ENCODE measurements at regions not wholly inside any gene's neighbourhood (a gene's known extent, or its start where the extent isn't known, plus 50 kb on each side); places are given as distances from the start of the nearest gene placed in this dataset.
"Not testable (repeated sequence)": the region's sequence is repeated elsewhere in the genome, so short reads cannot be mapped to it uniquely, and the experiment has no call there.

- H3K9me3 ChIP-seq (replicated peaks; ENCODE audit: control insufficient read depth, low read depth, low read length), result peaks cover 13% of the 10 kb centered on the region
- no peak for DNase-seq
- WGBS (ENCODE audit: insufficient coverage), result 100% methylated on average over 1 of the region's 4 CpGs
- no peak overlapping the region for H3K27ac ChIP-seq (ENCODE audit: low read length)
- no peaks in the 10 kb centered on the region for H3K27me3 ChIP-seq (ENCODE audit: control insufficient read depth, insufficient read depth, low read length)
- no peak overlapping the region for H3K4me3 ChIP-seq (ENCODE audit: low read length)
- H3K4me1 ChIP-seq (ENCODE audit: control insufficient read depth, insufficient read depth, low read length), result no peaks in the 10 kb centered on the region
- peaks cover 13% of the 10 kb centered on the region for H3K36me3 ChIP-seq (ENCODE audit: control insufficient read depth, insufficient read depth, low read length)
These were observed 160.6 kb downstream of the CYB561 start for GRCh38 chr17:63285551-63285950.

- Histone ChIP-seq H3K27ac (ENCODE audit: low read length) (no peak overlapping the region), H3K4me3 (ENCODE audit: low read length) (no peak overlapping the region), H3K9me3 (replicated peaks; ENCODE audit: control insufficient read depth, low read depth, low read length) (peaks cover 13% of the 10 kb centered on the region), H3K4me1 (ENCODE audit: control insufficient read depth, insufficient read depth, low read length) (no peaks in the 10 kb centered on the region), H3K27me3 (ENCODE audit: control insufficient read depth, insufficient read depth, low read length) (no peaks in the 10 kb centered on the region), H3K36me3 (ENCODE audit: control insufficient read depth, insufficient read depth, low read length) (peaks cover 10% of the 10 kb centered on the region)
- no peak for DNase-seq
These were observed 159.9 kb downstream of the CYB561 start for GRCh38 chr17:63286254-63286653.

GRCh38 chr17:63287006-63287405 is 159.1 kb downstream of the CYB561 start:
- no CpG with 5 or more reads among the region's 4 CpGs for WGBS (ENCODE audit: insufficient coverage)

GRCh38 chr17:63289931-63290330 is 156.2 kb downstream of the CYB561 start:
- Histone ChIP-seq H3K36me3 (ENCODE audit: control insufficient read depth, insufficient read depth, low read length) (peaks cover 9% of the 10 kb centered on the region), H3K27ac (ENCODE audit: low read length) (no peak overlapping the region), H3K4me1 (ENCODE audit: control insufficient read depth, insufficient read depth, low read length) (peaks cover 2% of the 10 kb centered on the region), H3K27me3 (ENCODE audit: control insufficient read depth, insufficient read depth, low read length) (no peaks in the 10 kb centered on the region), H3K9me3 (replicated peaks; ENCODE audit: control insufficient read depth, low read depth, low read length) (peaks cover 12% of the 10 kb centered on the region), H3K4me3 (ENCODE audit: low read length) (no peak overlapping the region)
- DNase-seq, result no peak
- WGBS (ENCODE audit: insufficient coverage), result 100% methylated on average over 1 of the region's 1 CpG

More at GRCh38 chr17:63287006-63287405, 159.1 kb downstream of the CYB561 start:
- not testable (repeated sequence) for H3K27ac ChIP-seq (ENCODE audit: low read length); H3K27me3 ChIP-seq (ENCODE audit: control insufficient read depth, insufficient read depth, low read length); H3K4me1 ChIP-seq (ENCODE audit: control insufficient read depth, insufficient read depth, low read length); H3K36me3 ChIP-seq (ENCODE audit: control insufficient read depth, insufficient read depth, low read length); H3K4me3 ChIP-seq (ENCODE audit: low read length); DNase-seq
- peaks cover 12% of the 10 kb centered on the region for H3K9me3 ChIP-seq (replicated peaks; ENCODE audit: control insufficient read depth, low read depth, low read length)

GRCh38 chr17:63290351-63290750 is 155.8 kb downstream of the CYB561 start:
- H3K4me3 ChIP-seq (ENCODE audit: low read length), result no peak overlapping the region
- H3K36me3 ChIP-seq (ENCODE audit: control insufficient read depth, insufficient read depth, low read length), result peaks cover 9% of the 10 kb centered on the region
- H3K4me1 ChIP-seq (ENCODE audit: control insufficient read depth, insufficient read depth, low read length), result peaks cover 2% of the 10 kb centered on the region
- H3K27me3 ChIP-seq (ENCODE audit: control insufficient read depth, insufficient read depth, low read length), result no peaks in the 10 kb centered on the region
- H3K9me3 ChIP-seq (replicated peaks; ENCODE audit: control insufficient read depth, low read depth, low read length), result peaks cover 11% of the 10 kb centered on the region
- H3K27ac ChIP-seq (ENCODE audit: low read length), result no peak overlapping the region
- no peak for DNase-seq
- WGBS (ENCODE audit: insufficient coverage), result no CpG with 5 or more reads among the region's 1 CpG

GRCh38 chr17:63290784-63291183 is 155.3 kb downstream of the CYB561 start:
- Histone ChIP-seq H3K27ac (ENCODE audit: low read length) (no peak overlapping the region), H3K36me3 (ENCODE audit: control insufficient read depth, insufficient read depth, low read length) (peaks cover 5% of the 10 kb centered on the region), H3K27me3 (ENCODE audit: control insufficient read depth, insufficient read depth, low read length) (no peaks in the 10 kb centered on the region), H3K4me1 (ENCODE audit: control insufficient read depth, insufficient read depth, low read length) (peaks cover 2% of the 10 kb centered on the region), H3K4me3 (ENCODE audit: low read length) (no peak overlapping the region), H3K9me3 (replicated peaks; ENCODE audit: control insufficient read depth, low read depth, low read length) (peaks cover 8% of the 10 kb centered on the region)
- no CpG with 5 or more reads among the region's 2 CpGs for WGBS (ENCODE audit: insufficient coverage)
- DNase-seq, result no peak

GRCh38 chr17:63291258-63291657 is 154.8 kb downstream of the CYB561 start:
- peaks cover 10% of the 10 kb centered on the region for H3K9me3 ChIP-seq (replicated peaks; ENCODE audit: control insufficient read depth, low read depth, low read length)
- WGBS (ENCODE audit: insufficient coverage), result no CpG with 5 or more reads among the region's 1 CpG
- H3K4me3 ChIP-seq (ENCODE audit: low read length), result no peak overlapping the region
- peaks cover 7% of the 10 kb centered on the region for H3K36me3 ChIP-seq (ENCODE audit: control insufficient read depth, insufficient read depth, low read length)
- peaks cover 2% of the 10 kb centered on the region for H3K4me1 ChIP-seq (ENCODE audit: control insufficient read depth, insufficient read depth, low read length)
- no peak overlapping the region for H3K27ac ChIP-seq (ENCODE audit: low read length)
- H3K27me3 ChIP-seq (ENCODE audit: control insufficient read depth, insufficient read depth, low read length), result no peaks in the 10 kb centered on the region
- no peak for DNase-seq

GRCh38 chr17:63292421-63292820 is 153.7 kb downstream of the CYB561 start:
- peaks cover 2% of the 10 kb centered on the region for H3K4me1 ChIP-seq (ENCODE audit: control insufficient read depth, insufficient read depth, low read length)
- no peak for DNase-seq
- H3K27ac ChIP-seq (ENCODE audit: low read length), result no peak overlapping the region
- no peaks in the 10 kb centered on the region for H3K27me3 ChIP-seq (ENCODE audit: control insufficient read depth, insufficient read depth, low read length)
- H3K4me3 ChIP-seq (ENCODE audit: low read length), result no peak overlapping the region
- H3K36me3 ChIP-seq (ENCODE audit: control insufficient read depth, insufficient read depth, low read length), result peaks cover 7% of the 10 kb centered on the region
- peaks cover 13% of the 10 kb centered on the region for H3K9me3 ChIP-seq (replicated peaks; ENCODE audit: control insufficient read depth, low read depth, low read length)

- DNase-seq, result no peak
- Histone ChIP-seq H3K36me3 (ENCODE audit: control insufficient read depth, insufficient read depth, low read length) (peaks cover 7% of the 10 kb centered on the region), H3K27me3 (ENCODE audit: control insufficient read depth, insufficient read depth, low read length) (no peaks in the 10 kb centered on the region), H3K27ac (ENCODE audit: low read length) (no peak overlapping the region), H3K4me1 (ENCODE audit: control insufficient read depth, insufficient read depth, low read length) (peaks cover 2% of the 10 kb centered on the region), H3K4me3 (ENCODE audit: low read length) (no peak overlapping the region), H3K9me3 (replicated peaks; ENCODE audit: control insufficient read depth, low read depth, low read length) (peaks cover 13% of the 10 kb centered on the region)
- WGBS (ENCODE audit: insufficient coverage), result no CpG with 5 or more reads among the region's 4 CpGs
These were observed 152.6 kb downstream of the CYB561 start for GRCh38 chr17:63293323-63294075.

- Histone ChIP-seq H3K4me1 (ENCODE audit: control insufficient read depth, insufficient read depth, low read length) (peaks cover 2% of the 10 kb centered on the region), H3K9me3 (replicated peaks; ENCODE audit: control insufficient read depth, low read depth, low read length) (peaks cover 13% of the 10 kb centered on the region), H3K27ac (ENCODE audit: low read length) (no peak overlapping the region), H3K4me3 (ENCODE audit: low read length) (no peak overlapping the region), H3K27me3 (ENCODE audit: control insufficient read depth, insufficient read depth, low read length) (no peaks in the 10 kb centered on the region), H3K36me3 (ENCODE audit: control insufficient read depth, insufficient read depth, low read length) (peaks cover 5% of the 10 kb centered on the region)
- DNase-seq, result peak; percentile 39
- no CpG with 5 or more reads among the region's 3 CpGs for WGBS (ENCODE audit: insufficient coverage)
These were observed 151.3 kb downstream of the CYB561 start for GRCh38 chr17:63294776-63295175.

GRCh38 chr17:63295288-63295687 is 150.8 kb downstream of the CYB561 start:
- H3K27ac ChIP-seq (ENCODE audit: low read length), result no peak overlapping the region
- H3K4me1 ChIP-seq (ENCODE audit: control insufficient read depth, insufficient read depth, low read length), result peaks cover 2% of the 10 kb centered on the region
- peaks cover 3% of the 10 kb centered on the region for H3K36me3 ChIP-seq (ENCODE audit: control insufficient read depth, insufficient read depth, low read length)
- H3K27me3 ChIP-seq (ENCODE audit: control insufficient read depth, insufficient read depth, low read length), result no peaks in the 10 kb centered on the region
- peaks cover 13% of the 10 kb centered on the region for H3K9me3 ChIP-seq (replicated peaks; ENCODE audit: control insufficient read depth, low read depth, low read length)
- H3K4me3 ChIP-seq (ENCODE audit: low read length), result no peak overlapping the region
- WGBS (ENCODE audit: insufficient coverage), result no CpG with 5 or more reads among the region's 2 CpGs
- DNase-seq, result no peak

Measured in muscle of leg (tissue), 3 donors.